Activated CD4-positive, CD25-positive, alpha-beta regulatory T cell treated with anti-CD3 and anti-CD28 coated beads, Interleukin-2, amount 50 U/mL, for 16 hours (primary cell): ENCODE measurements at regions not wholly inside any gene's neighbourhood (a gene's known extent, or its start where the extent isn't known, plus 50 kb on each side); places are given as distances from the start of the nearest gene placed in this dataset.

ENCODE experiments used
- DNase-seq: peaks from one replicate; pipeline ENCODE4 v3.0.0-alpha.2; 2020; ENCODE audit warnings: low read depth, low spot score

- no peak for DNase-seq
Measured at GRCh38 chrX:5086388-5086787, 1142.3 kb downstream of the NLGN4X start.

DNA sequence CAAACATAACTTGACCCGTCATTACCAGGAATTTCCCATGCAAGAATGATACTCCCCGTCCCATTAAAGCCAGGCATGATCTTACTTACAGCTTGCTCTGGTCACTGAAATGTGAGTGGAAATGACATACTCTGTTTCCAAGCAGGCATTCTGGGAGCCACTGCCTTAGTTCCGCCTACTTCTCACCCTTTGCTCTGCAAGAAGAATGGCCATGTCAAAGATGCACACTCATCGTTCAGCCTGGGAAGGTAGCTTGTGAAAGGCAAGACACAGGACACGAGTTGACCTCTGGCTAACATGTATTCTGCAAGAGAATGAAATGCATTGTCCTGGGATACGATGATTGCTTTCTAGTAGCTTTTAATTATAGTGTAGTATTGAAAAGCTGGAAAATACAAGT is 1144.4 kb downstream of the NLGN4X start:
- DNase-seq, result no peak

DNA sequence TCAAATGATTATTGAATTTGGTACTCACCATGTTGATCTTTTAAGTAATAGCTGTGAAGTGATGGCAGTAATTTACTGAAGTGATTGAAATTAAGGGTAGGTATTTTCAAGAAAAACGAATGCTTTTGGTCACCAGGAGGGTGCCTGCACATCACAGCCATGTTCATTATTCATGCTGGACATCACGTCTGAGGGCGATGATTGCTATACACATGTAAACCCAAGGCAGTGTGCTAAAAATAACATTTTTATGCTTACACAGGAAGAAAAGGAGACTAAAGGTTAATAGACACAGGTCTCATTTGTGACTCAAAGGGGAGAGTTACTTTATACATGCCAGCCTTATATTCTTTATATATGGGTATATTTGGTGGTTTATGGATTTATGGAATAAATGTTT is 1146.0 kb downstream of the NLGN4X start:
- DNase-seq, result no peak

DNA sequence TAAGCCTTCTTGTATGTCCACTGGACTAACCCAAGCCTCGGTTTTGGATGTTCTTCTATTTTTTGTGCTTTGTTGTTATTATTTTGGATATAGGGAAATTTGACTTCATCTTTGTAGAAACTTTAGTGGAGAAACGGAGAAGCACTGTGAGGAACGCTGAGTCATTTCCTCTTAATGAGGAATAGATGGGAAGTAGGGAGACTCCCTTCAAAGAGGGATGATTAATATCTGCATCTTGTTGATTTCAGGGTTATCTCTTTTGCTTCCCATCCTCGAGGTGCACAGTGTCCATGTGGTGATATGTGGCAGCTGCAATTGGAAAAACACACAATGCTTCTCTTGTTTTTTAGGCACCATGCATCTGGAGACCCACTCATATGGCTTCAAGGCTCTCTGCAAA is 1147.9 kb downstream of the NLGN4X start:
- no peak for DNase-seq

DNA sequence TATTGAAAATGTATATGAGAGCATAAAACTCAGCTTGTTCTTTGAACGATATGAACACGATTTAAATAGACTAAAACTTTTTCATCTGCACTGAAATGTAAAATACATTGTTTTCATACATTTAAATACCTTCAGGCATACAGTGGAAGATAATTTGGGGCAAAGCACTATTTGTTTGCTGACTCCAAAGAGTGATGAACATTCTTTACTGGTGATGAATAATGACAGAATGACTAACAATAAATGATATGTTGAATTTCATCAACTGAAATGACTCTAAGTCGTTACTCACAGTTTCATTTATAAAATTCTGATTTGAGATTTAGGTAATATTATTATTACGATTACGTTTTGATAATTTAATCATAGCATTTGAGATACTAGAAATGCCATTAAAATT is 1160.1 kb downstream of the NLGN4X start:
- DNase-seq, result no peak

- DNase-seq, result no peak
Measured at GRCh38 chrX:5057786-5058185, 1170.9 kb downstream of the NLGN4X start.

GRCh38 chrX:5054852-5055251 is 1173.8 kb downstream of the NLGN4X start:
- DNase-seq, result no peak

DNA sequence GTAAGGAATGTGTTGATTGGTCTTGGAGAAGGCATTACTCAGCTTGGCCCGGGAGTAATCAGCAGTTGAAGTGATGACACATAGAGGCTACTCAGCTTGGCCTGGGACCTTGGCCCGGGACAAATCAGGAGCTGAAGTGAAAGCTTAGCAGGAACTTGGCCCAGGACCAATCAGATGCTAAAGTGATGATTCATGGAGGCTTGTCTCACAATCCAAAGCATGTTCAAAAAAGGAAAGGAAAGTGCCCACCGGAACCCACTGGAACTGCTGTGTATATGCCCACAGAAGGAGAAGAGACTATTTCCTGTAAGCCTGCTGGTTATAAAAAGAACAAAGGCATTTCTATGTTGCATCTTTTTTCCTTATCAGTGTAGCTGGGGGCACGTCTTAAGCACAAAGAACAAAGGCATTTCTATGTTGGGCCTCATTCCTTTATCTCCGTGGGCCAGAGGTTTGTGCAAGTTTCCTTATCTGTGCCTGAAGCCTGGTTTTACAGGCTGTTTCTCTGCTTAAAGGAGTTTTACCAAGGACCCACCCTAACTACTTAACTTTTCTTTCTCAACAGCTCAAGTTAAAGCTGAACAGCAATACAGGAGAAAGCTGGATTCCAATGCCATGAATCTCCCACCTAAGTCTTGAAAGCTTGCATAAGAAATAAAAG is 1176.7 kb downstream of the NLGN4X start:
- no peak for DNase-seq

- DNase-seq, result no peak
Measured at GRCh38 chrX:5042563-5042962, 1186.1 kb downstream of the NLGN4X start.

DNA sequence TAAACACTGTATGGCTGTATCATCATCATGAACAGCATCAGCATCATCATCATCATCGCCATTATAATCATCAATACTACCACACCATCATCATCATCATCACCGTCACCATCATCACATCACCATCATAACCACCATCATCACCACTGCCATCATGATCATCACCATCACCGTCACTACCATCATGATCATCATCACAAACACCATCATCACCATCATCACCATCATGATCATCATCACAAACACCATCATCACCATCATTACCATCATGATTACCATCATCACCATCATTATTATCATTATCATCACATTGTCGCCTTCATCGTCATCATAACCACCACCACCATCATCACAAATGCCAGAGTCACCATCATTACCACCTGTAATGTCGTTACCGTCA is 1196.9 kb downstream of the NLGN4X start:
- DNase-seq, result no peak

GRCh38 chrX:5015451-5015850 is 1213.2 kb downstream of the NLGN4X start:
- DNase-seq, result no peak

GRCh38 chrX:4994855-4995254 is 1233.8 kb downstream of the NLGN4X start:
- no peak for DNase-seq

DNA sequence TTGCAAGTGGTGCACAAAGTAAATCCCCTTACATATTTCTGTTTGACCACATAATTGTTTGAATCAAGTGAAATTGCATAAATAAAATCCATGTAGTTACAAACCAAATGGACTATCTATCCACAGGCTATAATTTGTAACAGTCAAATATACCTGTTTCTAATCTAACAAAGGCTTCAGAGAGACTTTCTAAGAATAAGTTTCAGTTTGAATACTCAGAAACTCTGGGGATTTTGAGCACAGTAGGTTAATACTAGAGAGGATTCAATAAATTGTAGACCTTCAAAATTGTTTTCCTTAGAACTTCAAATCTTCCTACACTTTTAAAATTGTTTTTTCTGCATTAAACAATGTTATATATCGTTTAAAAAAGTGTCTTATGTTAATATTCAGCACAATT is 1250.1 kb downstream of the NLGN4X start:
- DNase-seq, result no peak

GRCh38 chrX:4971646-4972045 is 1257.0 kb downstream of the NLGN4X start:
- DNase-seq, result no peak

DNA sequence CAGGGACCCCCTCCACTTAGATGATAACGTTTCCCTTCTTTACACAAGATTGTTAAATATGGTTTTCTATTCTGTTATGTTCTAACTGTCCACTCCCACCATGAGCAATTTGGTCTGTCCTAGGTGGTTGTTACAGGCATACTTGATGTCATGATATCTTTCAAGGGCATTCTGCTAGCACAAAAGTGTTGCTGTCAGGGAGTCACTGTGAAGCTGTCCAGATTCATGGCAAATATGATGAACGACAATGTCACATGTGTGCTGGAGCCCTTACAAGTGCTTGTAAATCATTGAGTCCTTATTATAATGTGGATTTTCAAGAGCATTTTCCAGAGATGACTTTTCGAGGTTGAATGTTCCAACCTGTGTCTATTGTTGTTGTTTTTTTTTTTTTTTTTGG is 1250.7 kb upstream of the PRKX start:
- no peak for DNase-seq

GRCh38 chrX:4963432-4963831 is 1250.0 kb upstream of the PRKX start:
- DNase-seq, result no peak

DNA sequence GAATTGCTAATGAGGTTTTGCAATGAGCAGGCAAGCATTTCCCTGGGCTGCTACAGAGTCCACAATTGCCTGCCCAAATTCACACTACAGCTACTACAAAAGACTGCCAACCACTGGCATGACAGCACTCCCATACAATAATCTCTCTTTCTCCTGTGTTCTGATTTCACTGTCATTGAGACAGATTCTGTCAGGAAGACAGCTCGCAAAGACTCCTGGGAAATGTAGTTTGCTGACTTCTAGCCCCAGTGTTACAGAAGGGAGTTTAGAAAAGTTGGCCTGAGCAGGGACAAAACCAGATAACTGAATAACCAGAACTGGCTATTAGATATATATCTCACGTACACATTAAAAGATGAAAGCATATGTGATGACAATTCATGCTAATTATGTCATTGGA is 1231.3 kb upstream of the PRKX start:
- no peak for DNase-seq

DNA sequence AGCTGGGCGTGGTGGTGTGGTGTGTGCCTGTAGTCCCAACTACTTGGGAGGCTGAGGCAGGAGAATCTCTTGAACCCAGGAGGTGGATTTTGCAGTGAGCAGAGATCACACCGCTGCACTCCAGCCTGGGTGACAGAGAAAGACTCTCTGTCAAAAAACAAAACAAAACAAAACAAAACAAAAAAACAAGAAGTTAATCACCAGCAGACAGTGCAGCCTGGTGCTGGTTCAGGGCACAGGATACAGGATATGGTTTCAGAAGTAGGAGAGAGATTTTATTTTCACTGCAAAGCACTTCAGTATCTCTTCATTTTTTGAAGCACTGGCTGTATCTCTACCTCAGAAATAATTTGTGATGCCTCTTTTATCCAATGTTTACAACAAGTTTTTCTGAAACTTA is 1222.9 kb upstream of the PRKX start:
- no peak for DNase-seq

DNA sequence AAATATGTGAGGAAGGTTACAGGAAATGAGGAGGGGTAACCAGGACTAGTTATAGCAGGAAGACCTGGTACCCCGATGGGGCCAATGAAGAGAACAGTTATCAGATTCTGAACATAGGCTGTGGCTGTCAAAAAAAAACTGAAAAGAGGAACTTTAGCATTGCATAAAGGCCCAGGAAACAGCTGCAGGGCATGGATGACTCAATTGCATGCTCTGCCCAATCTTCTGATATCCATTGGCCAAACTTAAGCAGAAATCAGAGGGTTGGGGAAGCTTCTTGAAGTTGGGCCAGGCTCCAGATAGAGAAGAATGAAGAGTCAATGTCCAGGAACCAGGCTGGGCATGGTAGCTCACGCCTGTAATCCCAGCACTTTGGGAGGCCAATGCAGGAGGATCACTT is 1222.4 kb upstream of the PRKX start:
- DNase-seq, result no peak

DNA sequence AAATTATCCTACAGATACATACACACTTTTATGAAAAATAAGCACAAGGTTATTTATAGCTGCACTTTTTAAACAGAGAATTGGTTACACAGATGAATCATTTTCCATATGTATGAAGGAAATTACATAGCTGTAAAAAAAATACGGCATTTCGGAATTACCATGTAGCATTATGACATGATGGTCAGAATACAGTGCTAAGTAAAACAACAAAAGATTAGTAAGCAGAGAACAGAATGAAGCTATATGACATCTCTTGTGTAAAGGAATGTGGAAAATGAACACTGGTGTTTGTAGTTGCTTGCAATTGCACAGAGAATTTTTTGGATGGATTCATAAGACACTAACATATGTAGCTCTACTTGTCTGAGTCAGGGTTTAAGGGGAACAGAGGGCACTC is 1222.0 kb upstream of the PRKX start:
- DNase-seq, result no peak

GRCh38 chrX:4932790-4933189 is 1219.3 kb upstream of the PRKX start:
- DNase-seq, result no peak

- DNase-seq, result no peak
Measured at GRCh38 chrX:4930426-4930825, 1217.0 kb upstream of the PRKX start.

DNA sequence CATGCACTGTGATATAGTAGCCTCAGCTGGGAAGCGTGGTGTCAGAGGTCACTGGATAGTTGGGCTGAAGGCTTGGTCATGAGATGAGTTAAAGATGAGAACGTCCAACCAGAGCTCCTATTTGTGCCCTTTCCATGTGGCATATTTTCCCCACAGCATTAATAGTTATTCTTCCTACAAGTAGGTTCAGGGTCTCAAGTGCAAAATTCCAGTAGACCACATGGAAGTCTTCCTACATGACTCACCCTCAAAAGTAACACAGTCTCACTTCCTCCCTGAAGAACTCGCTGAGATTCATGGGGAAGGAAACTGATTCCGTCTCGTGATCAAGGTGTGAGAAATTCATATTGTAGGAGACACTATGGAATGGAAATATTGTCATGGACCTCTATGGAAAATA is 1212.5 kb upstream of the PRKX start:
- no peak for DNase-seq

- no peak for DNase-seq
Measured at GRCh38 chrX:4909348-4909747, 1195.9 kb upstream of the PRKX start.
